Loucy (cell line): ENCODE measurements at regions not wholly inside any gene's neighbourhood (a gene's known extent, or its start where the extent isn't known, plus 50 kb on each side); places are given as distances from the start of the nearest gene placed in this dataset.
A peak's percentile ranks its signal among the peaks of the same experiment; 100 is the strongest.

ENCODE experiments used
- EZH2phosphoT487 ChIP-seq: fragments of 200-600 bp; IDR thresholded peaks from 2 replicates; pipeline ENCODE4 v1.6.1; 2018; ENCODE audit warnings: antibody characterized with exemption, mild to moderate bottlenecking, moderate library complexity, borderline replicate concordance
- TF ChIP-seq, protein P1 (sequence below): fragments of 200-600 bp; sonication (generic); conservative IDR thresholded peaks from 2 replicates; pipeline ENCODE4 v1.5.1; 2014; ENCODE audit warnings: mild to moderate bottlenecking, antibody characterized with exemption, low read length

DNA sequence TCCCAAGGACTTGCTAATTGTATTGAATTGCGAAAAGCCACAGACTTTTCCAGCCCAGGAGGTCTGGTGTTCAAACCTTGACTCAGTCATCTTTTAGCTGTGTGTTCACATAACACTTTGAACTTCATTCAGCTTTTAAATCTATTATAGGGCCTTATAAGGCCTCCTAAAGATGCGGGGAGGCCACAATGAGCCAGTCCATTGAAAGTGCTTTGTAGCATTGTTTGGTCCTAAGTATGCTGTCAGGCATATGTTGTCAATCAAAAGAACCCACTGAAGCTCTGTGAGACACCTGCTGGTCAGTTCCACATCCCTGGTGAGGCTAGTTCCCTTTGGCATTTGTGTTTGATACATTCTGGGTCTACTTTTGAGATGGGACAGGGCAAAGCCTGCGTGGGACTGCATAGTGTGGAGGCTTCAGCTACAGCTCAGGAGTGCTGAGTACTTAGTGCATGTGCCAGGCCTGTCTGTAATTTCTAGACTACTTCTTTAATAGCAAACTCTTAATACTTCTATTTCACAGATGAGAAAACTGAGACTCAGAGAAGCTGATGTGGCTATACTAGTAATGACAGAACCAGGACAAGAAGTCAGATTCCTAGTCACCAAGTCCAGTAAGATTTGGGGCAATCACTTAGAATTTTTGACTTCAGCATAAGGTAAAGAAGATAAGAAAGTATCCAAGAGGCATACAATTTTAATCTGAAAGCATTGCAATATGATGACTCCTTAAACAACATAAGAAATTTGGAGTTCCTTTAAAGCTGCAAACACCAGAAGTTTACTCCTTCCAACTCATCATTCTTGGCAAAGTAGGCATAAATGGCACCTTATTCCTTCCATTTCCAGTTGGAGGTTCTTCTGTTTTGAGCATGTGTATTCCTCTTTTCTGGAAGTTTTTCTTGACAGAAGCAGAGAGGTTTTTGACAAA, 213.0 kb downstream of the PDCD6IP start:
- TF ChIP-seq, protein P1, sequence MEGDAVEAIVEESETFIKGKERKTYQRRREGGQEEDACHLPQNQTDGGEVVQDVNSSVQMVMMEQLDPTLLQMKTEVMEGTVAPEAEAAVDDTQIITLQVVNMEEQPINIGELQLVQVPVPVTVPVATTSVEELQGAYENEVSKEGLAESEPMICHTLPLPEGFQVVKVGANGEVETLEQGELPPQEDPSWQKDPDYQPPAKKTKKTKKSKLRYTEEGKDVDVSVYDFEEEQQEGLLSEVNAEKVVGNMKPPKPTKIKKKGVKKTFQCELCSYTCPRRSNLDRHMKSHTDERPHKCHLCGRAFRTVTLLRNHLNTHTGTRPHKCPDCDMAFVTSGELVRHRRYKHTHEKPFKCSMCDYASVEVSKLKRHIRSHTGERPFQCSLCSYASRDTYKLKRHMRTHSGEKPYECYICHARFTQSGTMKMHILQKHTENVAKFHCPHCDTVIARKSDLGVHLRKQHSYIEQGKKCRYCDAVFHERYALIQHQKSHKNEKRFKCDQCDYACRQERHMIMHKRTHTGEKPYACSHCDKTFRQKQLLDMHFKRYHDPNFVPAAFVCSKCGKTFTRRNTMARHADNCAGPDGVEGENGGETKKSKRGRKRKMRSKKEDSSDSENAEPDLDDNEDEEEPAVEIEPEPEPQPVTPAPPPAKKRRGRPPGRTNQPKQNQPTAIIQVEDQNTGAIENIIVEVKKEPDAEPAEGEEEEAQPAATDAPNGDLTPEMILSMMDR: peak; percentile 58
- no peak for TF ChIP-seq EZH2phosphoT487
